T follicular helper cell (primary cell): ENCODE measurements at regions not wholly inside any gene's neighbourhood (a gene's known extent, or its start where the extent isn't known, plus 50 kb on each side); places are given as distances from the start of the nearest gene placed in this dataset.

Experiments
- DNase-seq: peaks from one replicate; pipeline ENCODE4 v3.0.0-alpha.2; 2020; ENCODE audit warnings: low read depth

- no peak for DNase-seq
Observed at GRCh38 chr3:176969066-176969465, 228.2 kb downstream of the TBL1XR1 start.

GRCh38 chr3:176968631-176969030 lies 228.7 kb downstream of the TBL1XR1 start:
- no peak for DNase-seq

- no peak for DNase-seq
Observed at GRCh38 chr3:176967522-176967921, 229.8 kb downstream of the TBL1XR1 start.

GRCh38 chr3:176964661-176965060 lies 232.6 kb downstream of the TBL1XR1 start:
- DNase-seq = no peak

- no peak for DNase-seq
Observed at GRCh38 chr3:176961916-176962315, 235.4 kb downstream of the TBL1XR1 start.

GRCh38 chr3:176959867-176960266 lies 237.4 kb downstream of the TBL1XR1 start:
- no peak for DNase-seq

- no peak for DNase-seq
Observed at GRCh38 chr3:176958560-176958959, 238.7 kb downstream of the TBL1XR1 start.

GRCh38 chr3:176954517-176954916 lies 242.8 kb downstream of the TBL1XR1 start:
- no peak for DNase-seq

- no peak for DNase-seq
Observed at GRCh38 chr3:176953106-176954060, 243.9 kb downstream of the TBL1XR1 start.

- no peak for DNase-seq
Observed at GRCh38 chr3:176951586-176952292, 245.5 kb downstream of the TBL1XR1 start.

- no peak for DNase-seq
Observed at GRCh38 chr3:176951144-176951543, 246.1 kb downstream of the TBL1XR1 start.

GRCh38 chr3:176950743-176951142 lies 246.5 kb downstream of the TBL1XR1 start:
- no peak for DNase-seq

- no peak for DNase-seq
Observed at GRCh38 chr3:176948151-176948550, 249.1 kb downstream of the TBL1XR1 start.

GRCh38 chr3:176946202-176946601 lies 251.1 kb downstream of the TBL1XR1 start:
- DNase-seq = no peak

GRCh38 chr3:176942305-176942704 lies 255.0 kb downstream of the TBL1XR1 start:
- DNase-seq = no peak

GRCh38 chr3:176941689-176942088 lies 255.6 kb downstream of the TBL1XR1 start:
- no peak for DNase-seq

- no peak for DNase-seq
Observed at GRCh38 chr3:176939022-176939817, 258.1 kb downstream of the TBL1XR1 start.

- DNase-seq = no peak
Observed at GRCh38 chr3:176937994-176938393, 259.3 kb downstream of the TBL1XR1 start.

- DNase-seq = no peak
Observed at GRCh38 chr3:176937541-176937940, 259.7 kb downstream of the TBL1XR1 start.

GRCh38 chr3:176935194-176935888 lies 261.9 kb downstream of the TBL1XR1 start:
- no peak for DNase-seq

GRCh38 chr3:176934698-176935097 lies 262.6 kb downstream of the TBL1XR1 start:
- no peak for DNase-seq

GRCh38 chr3:176933704-176934103 lies 263.6 kb downstream of the TBL1XR1 start:
- no peak for DNase-seq
